ENCODE measurements at regions not wholly inside any gene's neighbourhood (a gene's known extent, or its start where the extent isn't known, plus 50 kb on each side); places are given as distances from the start of the nearest gene placed in this dataset.
"Not testable (repeated sequence)": the region's sequence is repeated elsewhere in the genome, so short reads cannot be mapped to it uniquely, and the experiment has no call there.

DNA sequence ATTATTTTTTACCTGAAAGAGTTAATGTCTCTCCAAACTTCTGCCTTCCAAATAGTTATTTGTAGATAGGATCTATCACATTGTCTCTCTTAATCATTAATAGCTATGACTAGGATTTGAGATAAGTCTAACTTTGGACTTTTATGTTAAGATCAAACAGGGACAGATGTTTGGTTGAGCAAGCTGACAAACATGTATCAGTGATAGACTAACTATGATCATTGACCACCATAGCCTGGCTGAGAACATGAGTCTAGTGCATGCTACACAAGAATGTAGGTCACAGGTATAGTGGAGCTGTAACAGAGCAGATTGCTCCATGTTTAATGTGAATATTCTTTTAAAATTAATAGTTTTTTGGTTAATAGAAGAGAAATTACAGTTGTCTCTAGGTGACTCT, 52.0 kb downstream of the SYT15B start:
- H3K36me3 Mint-ChIP-seq (ENCODE audit: low read depth); H3K27ac Mint-ChIP-seq; H3K27me3 Mint-ChIP-seq; H3K4me3 Mint-ChIP-seq; H3K9me3 Mint-ChIP-seq; intact Hi-C loops (cut with micrococcal nuclease); DNase-seq; H3K4me1 Mint-ChIP-seq: not testable (repeated sequence)

DNA sequence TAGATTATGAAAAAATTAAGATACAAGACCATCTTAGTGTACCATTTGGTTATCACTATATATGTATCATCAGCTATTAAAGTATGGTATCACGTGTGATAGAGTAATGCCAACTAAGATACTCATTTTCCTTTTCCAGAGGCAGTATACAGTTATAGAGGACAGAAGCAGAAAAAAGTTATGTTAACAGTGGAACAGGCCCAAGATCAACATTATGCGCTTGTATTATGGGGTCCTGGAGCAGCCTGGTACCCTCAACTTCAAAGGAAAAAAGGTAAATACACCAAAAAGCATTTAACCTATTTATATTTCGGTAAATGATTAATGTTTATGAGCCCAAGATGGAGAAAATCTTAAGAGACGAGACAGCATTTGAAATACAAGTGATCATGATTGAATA, 52.9 kb downstream of the SYT15B start:
- DNase-seq; H3K27ac Mint-ChIP-seq; H3K36me3 Mint-ChIP-seq (ENCODE audit: low read depth); H3K9me3 Mint-ChIP-seq; H3K4me3 Mint-ChIP-seq; H3K27me3 Mint-ChIP-seq; H3K4me1 Mint-ChIP-seq; intact Hi-C loops (cut with micrococcal nuclease): not testable (repeated sequence)

DNA sequence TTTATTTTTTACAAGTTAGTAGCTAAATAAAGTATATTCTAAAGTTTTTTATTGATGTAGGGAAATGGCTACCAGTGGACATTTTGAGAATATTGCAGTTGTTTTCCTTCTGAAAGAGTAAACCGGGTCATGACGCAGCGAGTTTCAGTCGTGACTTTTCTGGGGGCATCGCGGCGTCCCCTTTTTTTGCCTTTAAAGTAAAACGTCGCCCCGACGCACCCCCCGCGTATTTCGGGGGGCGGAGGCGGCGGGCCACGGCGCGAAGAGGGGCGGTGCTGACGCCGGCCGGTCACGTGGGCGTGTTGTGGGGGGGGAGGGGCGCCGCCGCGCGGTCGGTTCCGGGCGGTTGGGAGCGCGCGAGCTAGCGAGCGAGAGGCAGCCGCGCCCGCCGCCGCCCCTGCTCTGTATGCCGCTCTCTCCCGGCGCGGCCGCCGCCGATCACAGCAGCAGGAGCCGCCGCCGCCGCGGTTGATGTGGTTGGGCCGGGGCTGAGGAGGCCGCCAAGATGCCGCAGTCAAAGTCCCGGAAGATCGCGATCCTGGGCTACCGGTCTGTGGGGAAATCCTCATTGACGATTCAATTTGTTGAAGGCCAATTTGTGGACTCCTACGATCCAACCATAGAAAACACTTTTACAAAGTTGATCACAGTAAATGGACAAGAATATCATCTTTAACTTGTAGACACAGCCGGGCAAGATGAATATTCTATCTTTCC, 57.5 kb downstream of the SYT15B start:
- intact Hi-C loops (cut with micrococcal nuclease); H3K4me3 Mint-ChIP-seq: not testable (repeated sequence)

GRCh38 chr10:47701285-47701684, 62.1 kb downstream of the SYT15B start:
- H3K27me3 Mint-ChIP-seq; H3K9me3 Mint-ChIP-seq; H3K27ac Mint-ChIP-seq; intact Hi-C loops (cut with micrococcal nuclease); H3K36me3 Mint-ChIP-seq (ENCODE audit: low read depth); H3K4me3 Mint-ChIP-seq; H3K4me1 Mint-ChIP-seq; DNase-seq: not testable (repeated sequence)

More for the DNA sequence above, 57.5 kb downstream of the SYT15B start:
- H3K27me3 Mint-ChIP-seq; H3K36me3 Mint-ChIP-seq (ENCODE audit: low read depth); H3K27ac Mint-ChIP-seq; H3K9me3 Mint-ChIP-seq; H3K4me1 Mint-ChIP-seq: not testable (repeated sequence)
- peak; percentile 84 for DNase-seq

DNA sequence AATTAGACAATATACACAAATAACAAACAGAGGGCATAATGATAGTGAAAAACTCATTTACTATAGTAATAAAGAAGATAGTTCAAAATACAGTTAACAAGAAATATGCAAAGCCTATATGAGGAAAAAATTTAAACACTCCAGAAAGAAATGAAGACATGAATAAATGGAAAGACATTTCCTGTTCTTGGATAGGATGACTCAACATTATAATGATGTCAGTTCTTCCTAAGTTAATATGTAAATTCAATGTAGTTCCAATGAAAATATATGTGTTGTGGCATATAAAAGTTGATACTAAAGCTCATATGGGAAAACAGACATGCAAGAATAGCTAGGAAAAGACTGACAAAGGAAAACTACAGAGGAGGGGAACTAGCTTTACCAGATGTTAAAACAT, 63.5 kb downstream of the SYT15B start:
- H3K4me3 Mint-ChIP-seq; H3K9me3 Mint-ChIP-seq; DNase-seq; H3K27me3 Mint-ChIP-seq; H3K27ac Mint-ChIP-seq; H3K36me3 Mint-ChIP-seq (ENCODE audit: low read depth); intact Hi-C loops (cut with micrococcal nuclease); H3K4me1 Mint-ChIP-seq: not testable (repeated sequence)

DNA sequence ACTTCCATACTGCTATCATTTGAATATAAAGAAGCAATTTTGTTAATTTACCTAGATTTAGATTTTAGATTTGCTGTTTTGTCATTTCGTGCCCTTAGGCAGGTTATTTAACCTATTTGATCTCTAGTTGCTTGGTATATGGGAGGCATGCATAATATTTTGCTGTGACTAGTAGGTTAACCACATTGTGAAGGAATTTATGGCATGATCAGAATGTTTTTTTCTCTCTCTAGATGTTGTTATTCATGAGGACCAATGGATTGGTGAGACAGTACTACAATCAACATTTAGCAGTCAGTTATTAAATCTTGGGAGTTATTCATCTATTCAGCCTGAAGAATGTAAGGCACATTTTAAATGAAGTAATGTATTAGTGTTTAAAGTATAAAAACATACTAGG, 67.2 kb downstream of the SYT15B start:
- H3K36me3 Mint-ChIP-seq (ENCODE audit: low read depth); DNase-seq; H3K27ac Mint-ChIP-seq; intact Hi-C loops (cut with micrococcal nuclease); H3K27me3 Mint-ChIP-seq; H3K4me3 Mint-ChIP-seq; H3K4me1 Mint-ChIP-seq; H3K9me3 Mint-ChIP-seq: not testable (repeated sequence)

DNA sequence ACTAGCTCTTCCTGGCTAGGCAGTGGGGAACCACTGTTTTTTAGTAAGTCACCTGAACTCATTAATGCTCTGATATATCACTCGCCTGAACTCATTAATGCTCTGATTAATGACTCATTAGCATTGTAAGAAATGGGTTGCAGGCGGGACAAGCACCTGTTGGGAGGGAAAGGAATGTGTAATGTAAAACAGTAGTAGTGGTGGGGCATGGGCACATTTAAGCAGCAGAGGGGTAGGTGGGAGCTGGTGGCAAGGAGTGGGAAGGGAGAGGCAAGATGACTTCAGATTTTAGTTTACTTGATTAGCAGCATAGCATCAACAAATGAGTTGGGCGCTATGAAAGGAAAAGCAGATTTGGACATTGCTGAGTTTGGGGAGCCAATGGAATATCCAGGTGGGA, 68.2 kb downstream of the SYT15B start:
- H3K27me3 Mint-ChIP-seq; H3K27ac Mint-ChIP-seq; H3K4me1 Mint-ChIP-seq; DNase-seq; intact Hi-C loops (cut with micrococcal nuclease); H3K36me3 Mint-ChIP-seq (ENCODE audit: low read depth); H3K4me3 Mint-ChIP-seq; H3K9me3 Mint-ChIP-seq: not testable (repeated sequence)

GRCh38 chr10:47690304-47690703, 73.1 kb downstream of the SYT15B start:
- H3K4me1 Mint-ChIP-seq; intact Hi-C loops (cut with micrococcal nuclease); H3K27ac Mint-ChIP-seq; H3K27me3 Mint-ChIP-seq; DNase-seq; H3K36me3 Mint-ChIP-seq (ENCODE audit: low read depth); H3K9me3 Mint-ChIP-seq; H3K4me3 Mint-ChIP-seq: not testable (repeated sequence)

DNA sequence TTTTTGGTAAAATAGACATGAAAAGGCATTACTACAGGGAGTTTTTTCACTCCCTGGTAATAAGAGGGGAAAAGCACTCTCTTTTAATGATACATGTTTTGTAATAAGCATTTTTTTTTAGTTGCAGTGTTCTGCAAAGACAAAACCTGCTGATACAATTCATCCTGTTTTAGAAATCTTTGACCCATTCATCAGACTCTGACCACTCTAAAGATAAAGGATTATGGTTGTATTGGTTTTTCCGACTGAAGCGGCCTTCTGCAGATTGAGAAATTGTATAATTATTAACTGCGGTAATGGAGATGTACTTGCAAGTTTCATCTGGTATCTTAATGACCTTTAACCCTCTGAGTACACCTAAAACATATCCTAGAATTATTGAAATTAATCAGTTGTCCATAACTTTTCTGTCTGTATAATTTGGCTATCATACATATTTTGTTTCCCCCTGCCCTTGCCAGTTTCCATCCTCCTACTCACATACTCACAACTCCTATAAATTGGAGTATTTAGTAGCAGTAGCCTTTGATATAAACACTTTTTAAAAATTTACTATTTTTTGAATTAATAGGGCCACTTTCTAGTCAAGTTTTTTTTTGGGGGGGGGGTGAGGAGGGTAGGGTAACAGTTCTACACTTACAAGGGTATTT, 79.4 kb downstream of the SYT15B start:
- intact Hi-C loops (cut with micrococcal nuclease); H3K9me3 Mint-ChIP-seq; H3K27ac Mint-ChIP-seq; H3K27me3 Mint-ChIP-seq; H3K4me3 Mint-ChIP-seq; DNase-seq; H3K4me1 Mint-ChIP-seq; H3K36me3 Mint-ChIP-seq (ENCODE audit: low read depth): not testable (repeated sequence)

DNA sequence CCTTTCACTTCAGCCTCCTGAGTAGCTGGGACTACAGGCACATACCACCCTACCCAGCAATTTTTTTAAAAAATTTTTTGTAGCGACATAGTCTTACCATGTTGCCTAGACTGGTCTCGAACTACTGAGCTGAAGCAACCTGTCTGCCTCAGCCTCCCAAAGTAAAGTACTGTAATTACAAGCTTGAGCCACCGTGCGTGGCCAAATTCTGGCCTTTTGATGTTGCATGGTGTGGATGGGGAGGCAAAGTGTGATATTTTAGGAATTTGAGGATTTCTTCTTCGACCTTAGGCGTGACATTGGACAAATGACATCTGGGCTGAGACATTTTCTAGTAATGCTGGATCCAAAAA, 81.8 kb downstream of the SYT15B start:
- H3K4me1 Mint-ChIP-seq; DNase-seq; H3K27ac Mint-ChIP-seq; H3K27me3 Mint-ChIP-seq; H3K4me3 Mint-ChIP-seq; H3K9me3 Mint-ChIP-seq; intact Hi-C loops (cut with micrococcal nuclease); H3K36me3 Mint-ChIP-seq (ENCODE audit: low read depth): not testable (repeated sequence)

- intact Hi-C loops (cut with micrococcal nuclease); DNase-seq; H3K27me3 Mint-ChIP-seq; H3K4me1 Mint-ChIP-seq; H3K9me3 Mint-ChIP-seq; H3K36me3 Mint-ChIP-seq (ENCODE audit: low read depth); H3K27ac Mint-ChIP-seq; H3K4me3 Mint-ChIP-seq: not testable (repeated sequence)
Measured at GRCh38 chr10:47680848-47681637, 82.3 kb downstream of the SYT15B start.

DNA sequence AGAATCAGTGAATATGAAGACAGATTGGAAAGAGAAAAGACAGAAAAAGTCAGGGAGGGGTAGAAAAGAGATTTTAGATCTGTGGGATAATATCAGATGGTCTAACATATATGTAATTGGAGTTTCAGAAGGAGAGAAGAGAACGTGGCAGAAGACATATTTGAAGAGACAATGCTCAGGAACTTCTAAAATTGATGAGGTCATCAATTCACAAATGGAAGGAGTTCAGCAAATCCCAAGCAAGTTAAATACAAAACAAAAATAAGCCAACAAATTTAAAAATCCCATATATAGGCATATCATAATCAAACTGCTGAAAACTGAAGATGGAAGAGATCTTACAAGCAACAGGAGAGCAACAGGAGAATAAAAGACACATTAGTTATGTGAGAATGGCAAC, 87.3 kb downstream of the SYT15B start:
- H3K4me3 Mint-ChIP-seq; H3K4me1 Mint-ChIP-seq; H3K27ac Mint-ChIP-seq; H3K9me3 Mint-ChIP-seq; DNase-seq; H3K27me3 Mint-ChIP-seq; H3K36me3 Mint-ChIP-seq (ENCODE audit: low read depth); intact Hi-C loops (cut with micrococcal nuclease): not testable (repeated sequence)

- H3K27ac Mint-ChIP-seq; H3K4me1 Mint-ChIP-seq; H3K9me3 Mint-ChIP-seq; intact Hi-C loops (cut with micrococcal nuclease); H3K4me3 Mint-ChIP-seq; H3K27me3 Mint-ChIP-seq; H3K36me3 Mint-ChIP-seq (ENCODE audit: low read depth); DNase-seq: not testable (repeated sequence)
Measured at GRCh38 chr10:47675577-47675976, 87.8 kb downstream of the SYT15B start.

- H3K27me3 Mint-ChIP-seq; H3K4me1 Mint-ChIP-seq; H3K27ac Mint-ChIP-seq; H3K36me3 Mint-ChIP-seq (ENCODE audit: low read depth); H3K4me3 Mint-ChIP-seq; H3K9me3 Mint-ChIP-seq; intact Hi-C loops (cut with micrococcal nuclease); DNase-seq: not testable (repeated sequence)
Measured at GRCh38 chr10:47673128-47673527, 90.3 kb downstream of the SYT15B start.
